KG1 (cell line): ENCODE measurements at regions not wholly inside any gene's neighbourhood (a gene's known extent, or its start where the extent isn't known, plus 50 kb on each side); places are given as distances from the start of the nearest gene placed in this dataset.

Experiments used
- DNase-seq: peaks from one replicate; lab custom pipeline; 2025; lab: John Stamatoyannopoulos, UW

DNA sequence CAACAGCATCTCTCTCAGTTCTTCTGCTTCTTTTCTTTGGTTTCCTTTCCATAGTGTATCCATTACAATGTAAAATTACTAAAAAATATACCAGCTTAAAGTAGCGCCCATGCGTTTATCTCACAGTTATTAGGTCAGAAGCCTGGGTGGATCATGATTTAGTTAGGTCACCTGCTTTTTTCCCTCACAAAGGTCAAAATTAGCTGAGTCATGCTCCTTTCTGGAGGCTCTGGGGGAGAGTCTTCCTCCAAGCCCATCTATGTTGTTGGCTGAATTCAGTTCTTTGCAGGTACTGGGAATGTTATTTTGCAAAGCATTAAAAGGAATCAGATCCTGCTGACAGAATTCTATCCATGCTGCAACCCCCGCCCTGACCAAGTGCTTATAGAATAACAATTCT is 101.6 kb upstream of the TMEM132C start:
- no peak for DNase-seq

DNA sequence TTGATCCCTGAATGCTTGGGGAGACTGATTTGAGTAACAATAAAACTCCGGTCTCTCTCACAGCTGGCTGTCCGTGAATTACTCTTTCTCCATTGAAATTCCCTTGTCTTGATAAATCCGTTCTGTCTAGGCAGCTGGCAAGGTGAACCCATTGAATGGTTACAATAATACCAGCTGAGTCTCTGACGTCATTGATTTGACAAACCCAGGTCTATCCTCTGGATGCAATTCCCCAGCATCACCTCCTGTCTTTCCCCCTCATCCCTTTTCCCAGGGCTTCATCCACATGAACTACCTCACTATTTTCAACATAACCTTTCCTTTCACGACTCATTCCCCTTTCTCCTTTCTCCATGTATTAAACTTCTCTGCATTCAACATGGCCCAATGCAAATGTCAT is 98.7 kb upstream of the TMEM132C start:
- DNase-seq = no peak

DNA sequence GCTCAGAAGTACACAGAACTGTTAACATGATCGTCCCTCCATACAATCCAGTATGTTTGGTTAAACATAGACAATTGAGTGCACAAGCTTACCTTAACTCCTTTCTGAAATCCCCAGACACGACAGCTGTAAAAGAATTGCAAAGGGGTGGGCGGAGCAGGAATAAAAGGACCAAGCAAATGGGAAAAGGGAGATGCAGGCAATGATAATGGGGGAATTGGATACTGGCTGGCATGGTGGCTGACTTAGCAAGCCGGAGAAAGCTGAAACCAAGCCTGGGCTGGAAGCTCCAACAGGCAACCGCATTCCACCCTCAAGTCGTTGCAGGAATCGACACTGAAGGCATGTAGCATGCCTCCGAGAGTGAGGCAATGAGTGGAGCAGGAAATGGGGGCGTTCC is 96.8 kb upstream of the TMEM132C start:
- DNase-seq = no peak

DNA sequence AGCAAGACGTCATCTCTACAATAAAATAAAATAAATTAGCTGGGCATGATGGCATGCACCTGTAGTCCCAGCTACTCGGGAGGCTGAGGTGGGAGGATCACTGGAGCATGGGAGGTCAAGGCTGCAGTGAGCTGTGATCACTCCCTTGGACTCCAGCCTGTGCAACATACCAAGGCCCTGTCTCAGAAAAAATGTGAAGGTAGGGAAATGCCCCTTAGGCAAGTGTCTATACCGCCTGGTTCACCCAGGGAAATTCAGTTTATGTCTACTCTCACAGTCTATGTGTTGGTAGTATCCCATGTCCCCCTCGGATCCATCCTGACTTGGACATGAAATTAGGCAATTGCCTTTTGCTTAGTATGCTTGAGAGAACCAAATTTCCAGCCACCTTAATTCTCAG is 88.4 kb upstream of the TMEM132C start:
- no peak for DNase-seq

DNA sequence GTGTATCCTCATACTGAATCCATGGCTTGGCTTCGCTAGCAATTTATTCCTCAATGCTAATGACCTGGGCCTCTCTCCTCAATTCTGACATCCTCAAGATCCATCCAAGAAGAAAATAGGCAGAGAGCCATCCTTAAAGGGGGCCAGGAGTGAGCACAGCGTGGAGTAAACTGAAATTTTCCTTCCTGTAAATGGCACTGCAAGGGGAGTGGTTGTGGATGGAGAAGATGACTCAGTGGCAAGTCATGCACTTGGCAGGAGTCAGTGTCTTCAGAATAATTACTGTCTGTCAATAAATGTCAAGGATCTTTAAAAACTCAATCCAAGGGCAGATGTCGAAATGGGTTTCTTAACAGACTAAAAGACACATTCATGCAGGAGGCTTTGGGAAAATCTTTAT is 88.0 kb upstream of the TMEM132C start:
- no peak for DNase-seq

DNA sequence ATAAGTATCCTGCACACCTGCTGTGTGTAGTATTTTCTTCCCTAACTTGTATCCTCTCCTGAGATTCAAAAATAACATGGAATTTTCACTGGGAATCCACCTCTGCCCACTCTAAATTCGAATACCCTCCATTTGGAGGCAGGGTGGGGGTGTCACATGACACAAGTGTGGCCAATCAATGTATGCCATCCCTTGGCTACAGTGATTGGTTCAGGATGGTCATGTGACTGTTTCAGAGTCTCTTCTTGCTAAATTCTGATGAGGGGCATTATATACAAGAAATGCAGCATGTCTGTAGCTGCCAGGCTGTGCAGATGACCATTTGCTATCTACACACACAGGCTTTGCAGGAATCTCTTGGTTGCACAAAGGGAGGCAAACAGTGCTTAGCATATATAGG is 86.8 kb upstream of the TMEM132C start:
- no peak for DNase-seq

DNA sequence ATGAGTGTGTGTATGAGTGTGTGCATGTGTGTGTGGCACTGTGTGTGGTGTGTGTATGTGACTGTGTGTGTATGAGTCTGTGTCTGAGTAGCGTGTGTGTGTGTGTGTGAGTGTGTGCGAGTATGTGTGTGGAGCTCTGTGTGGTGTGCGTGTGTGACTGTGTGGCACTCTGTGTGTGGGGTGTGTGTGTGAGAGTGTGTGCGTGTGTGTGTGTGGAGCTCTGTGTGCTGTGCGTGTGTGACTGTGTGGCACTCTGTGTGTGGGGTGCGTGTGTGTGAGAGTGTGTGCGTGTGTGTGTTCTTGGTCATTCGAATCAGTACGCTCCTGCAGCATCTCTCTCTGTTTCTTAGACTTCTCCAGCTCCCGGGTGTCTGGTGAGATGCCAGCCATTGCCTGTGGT is 76.9 kb upstream of the TMEM132C start:
- no peak for DNase-seq

DNA sequence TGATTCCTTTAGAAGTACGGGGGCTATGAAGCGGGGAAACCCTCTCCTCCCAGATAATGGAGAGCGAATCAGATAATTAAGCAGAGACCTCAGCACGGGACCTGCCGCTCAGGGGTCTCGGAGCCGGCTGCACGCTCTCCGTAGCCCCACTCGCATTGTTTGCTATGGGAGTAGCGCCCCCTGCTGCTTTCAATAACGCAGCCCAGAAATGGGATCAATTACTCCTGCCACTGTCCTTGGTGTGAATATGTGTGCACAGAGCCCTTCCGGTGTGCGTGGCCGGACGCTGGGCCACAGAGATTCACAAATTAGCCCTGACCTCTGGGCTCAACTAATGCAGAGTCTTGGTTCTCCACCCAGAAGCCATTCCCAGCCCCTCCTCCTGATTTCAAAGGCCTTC is 76.4 kb upstream of the TMEM132C start:
- no peak for DNase-seq

DNA sequence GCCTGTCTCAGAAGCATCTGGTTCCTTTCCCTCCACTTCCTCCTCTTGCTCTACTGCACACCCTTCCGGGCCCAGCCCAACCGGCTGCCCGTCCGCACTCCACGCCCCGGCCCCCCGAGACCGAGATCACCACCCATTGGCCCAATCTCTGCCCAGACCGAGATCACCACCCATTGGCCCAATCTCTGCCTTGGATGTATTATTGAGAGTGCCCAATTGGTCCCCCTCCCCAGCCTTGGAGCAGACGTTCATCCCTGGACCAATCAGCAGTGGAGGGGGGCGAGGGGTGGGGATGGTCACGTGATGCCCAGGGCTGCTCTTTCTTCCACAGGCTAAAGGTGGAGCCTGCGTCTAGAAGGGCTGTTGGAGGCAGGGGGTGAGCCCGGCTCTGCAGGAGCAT is 75.6 kb upstream of the TMEM132C start:
- no peak for DNase-seq

DNA sequence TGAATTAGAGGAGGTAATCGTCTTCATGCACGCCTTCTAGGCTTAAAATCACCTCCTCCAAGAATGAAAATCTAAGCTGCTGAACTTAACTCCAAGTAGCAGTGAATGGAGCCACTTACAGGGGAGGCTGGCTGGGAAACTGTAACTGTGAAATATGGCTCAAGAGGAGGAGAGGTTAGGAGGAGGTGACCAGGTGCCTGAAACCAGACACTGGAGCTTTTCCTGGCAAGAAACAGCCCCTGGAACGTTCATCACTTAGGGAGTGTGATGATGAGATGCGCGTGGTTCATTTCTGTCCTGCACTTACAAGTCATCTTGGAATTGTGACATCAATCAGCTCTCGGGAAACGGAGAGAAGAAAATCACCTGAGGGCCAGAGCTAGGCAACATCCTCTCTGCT is 62.3 kb upstream of the TMEM132C start:
- no peak for DNase-seq

DNA sequence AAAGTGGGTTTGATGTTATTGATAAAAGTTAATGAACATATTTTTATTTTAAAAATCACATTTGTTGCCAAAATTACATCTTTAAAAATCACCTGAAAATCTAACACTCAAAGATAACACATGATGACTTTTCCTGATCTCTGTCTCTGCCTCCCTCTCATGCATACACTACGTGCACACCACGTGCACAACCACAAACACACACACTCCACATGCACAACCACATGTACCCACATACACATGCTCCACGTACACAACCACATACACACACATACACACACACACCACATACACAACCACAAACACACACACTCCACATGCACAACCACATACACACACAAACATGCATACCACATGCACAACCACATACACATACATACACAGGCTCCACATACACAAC is 61.8 kb upstream of the TMEM132C start:
- DNase-seq = no peak

DNA sequence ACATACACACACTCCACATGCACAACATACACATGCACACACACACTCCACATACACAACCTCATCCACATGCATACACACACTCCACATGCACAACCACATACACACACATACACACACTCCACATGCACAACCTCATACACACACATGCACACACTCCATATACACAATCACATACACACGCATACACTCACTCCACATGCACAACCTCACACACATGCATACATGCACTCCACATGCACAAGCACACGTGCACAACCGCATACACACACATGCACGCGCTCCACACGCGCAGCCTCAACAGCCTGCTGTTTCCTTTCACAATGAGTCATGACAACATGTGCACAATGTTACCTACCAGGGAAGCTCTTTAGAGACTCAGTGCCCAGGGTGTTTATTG is 61.2 kb upstream of the TMEM132C start:
- no peak for DNase-seq
